Right lung (tissue), 2 donors: ENCODE measurements at regions not wholly inside any gene's neighbourhood (a gene's known extent, or its start where the extent isn't known, plus 50 kb on each side); places are given as distances from the start of the nearest gene placed in this dataset.
"Not testable (repeated sequence)": the region's sequence is repeated elsewhere in the genome, so short reads cannot be mapped to it uniquely, and the experiment has no call there.

Experiments
- DNase-seq, 2 donors: peaks; one replicate each; pipeline ENCODE4 v3.0.0-alpha.2; 2013

DNA sequence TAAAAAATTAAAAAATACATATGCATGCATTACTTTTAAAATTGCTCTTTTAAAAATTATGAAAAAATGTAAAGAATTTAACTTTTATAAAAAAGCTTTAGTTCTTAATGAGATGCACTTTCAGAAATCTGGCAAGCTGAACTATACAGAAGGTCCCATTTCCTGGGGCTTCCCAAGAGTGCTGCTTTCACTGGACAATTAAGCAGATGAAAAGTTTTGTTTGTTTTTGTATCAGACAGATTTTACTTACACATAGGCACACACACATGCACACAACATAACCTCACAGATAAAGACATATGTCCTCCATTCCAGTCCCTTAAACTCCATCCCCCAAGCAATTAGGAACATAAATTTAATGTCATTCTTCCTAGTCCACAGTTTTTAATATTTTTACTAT, 402.3 kb upstream of the ASIC2 start:
- no peak for DNase-seq

DNA sequence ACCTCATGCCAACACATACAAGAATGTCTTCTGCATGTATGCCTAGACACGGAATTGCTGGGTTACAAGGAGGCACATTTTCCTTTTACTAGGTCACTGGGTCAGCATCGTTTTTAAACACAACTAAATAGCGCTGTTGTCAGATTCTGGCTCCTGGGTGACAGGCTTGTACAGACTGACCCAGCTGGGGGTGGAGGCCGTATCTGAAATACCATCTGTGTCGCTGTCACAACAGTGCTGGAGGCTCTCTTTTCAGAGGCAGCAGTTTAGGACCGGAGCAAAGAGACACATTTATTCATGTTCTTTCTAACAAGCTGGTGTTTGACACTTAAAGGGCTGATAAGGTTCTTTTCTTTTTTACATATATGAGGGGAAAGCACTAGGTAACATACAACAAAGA, 403.0 kb upstream of the ASIC2 start:
- DNase-seq: no peak

DNA sequence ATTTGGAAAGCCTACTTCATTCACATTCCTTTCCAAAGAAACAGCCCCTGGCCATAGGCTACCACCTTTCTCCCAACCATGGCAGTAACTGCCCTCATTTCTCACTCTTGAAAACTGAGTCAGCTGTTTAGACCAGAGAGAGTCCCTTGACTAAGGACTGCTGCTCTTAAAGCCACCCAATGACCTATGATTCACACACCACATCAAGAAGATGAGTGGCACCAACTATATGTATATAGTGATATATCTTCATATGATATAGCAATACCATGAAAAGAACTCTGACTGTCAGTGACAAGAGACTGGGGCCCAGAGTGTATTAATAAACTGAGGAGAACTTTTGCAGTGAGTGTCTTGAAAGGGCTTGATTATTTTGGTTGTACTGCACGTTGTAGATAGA, 404.5 kb upstream of the ASIC2 start:
- no peak for DNase-seq

DNA sequence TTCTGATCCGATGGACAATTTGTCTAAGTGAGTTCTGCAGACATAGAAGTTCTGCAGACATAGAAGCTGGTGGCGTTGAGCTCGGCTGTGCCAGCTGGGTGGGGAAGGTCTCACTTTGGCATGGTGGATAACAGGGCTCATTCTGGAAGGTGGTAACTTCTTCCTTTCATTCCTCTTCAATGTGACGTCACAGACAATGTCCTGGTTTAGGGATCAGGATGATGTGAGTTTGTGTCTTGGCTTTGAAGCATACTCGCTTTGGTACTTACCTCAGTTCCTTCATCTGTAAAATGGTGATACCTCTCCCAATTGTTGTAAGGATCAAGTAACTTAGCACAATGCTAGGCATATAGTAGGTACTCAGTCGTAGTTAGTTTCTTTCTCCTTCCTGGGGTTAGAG, 408.8 kb upstream of the ASIC2 start:
- no peak for DNase-seq

DNA sequence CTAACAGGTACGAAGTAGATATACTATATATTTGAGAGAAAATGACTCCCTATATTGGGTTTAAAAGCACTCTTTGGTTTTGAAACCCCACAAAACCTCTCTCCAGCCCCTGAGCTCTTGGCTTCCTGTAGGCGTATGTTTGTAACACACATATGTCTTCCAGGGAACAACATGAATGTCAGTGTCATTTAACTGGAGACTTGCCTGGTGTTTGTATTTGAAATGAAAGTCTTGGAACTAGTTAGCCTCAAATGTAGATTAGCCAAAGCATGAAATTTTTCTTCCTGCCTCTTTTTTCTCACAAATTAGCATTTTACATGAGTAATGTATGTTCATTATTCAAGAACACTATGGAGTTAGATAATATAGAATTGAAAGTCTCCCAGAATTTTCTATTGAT, 411.8 kb upstream of the ASIC2 start:
- no peak for DNase-seq

DNA sequence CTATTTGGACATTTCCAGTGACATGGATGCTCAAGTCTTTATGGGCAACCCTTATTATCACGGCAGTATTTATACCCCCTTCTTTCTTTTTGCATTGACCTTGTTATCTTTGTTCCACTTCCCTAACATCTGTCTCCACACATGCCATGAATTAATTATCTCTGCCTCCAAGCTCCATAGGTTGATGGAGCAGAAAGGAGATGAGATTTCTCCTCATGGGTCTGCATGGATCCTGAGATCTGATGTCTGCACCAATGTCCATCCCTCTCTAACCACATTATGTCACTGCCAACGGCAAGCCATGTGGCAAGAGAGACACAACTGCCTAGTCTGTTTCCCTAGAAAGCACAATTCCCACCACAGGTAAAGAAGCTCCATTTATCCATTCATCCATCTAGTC, 416.8 kb upstream of the ASIC2 start:
- DNase-seq: no peak

DNA sequence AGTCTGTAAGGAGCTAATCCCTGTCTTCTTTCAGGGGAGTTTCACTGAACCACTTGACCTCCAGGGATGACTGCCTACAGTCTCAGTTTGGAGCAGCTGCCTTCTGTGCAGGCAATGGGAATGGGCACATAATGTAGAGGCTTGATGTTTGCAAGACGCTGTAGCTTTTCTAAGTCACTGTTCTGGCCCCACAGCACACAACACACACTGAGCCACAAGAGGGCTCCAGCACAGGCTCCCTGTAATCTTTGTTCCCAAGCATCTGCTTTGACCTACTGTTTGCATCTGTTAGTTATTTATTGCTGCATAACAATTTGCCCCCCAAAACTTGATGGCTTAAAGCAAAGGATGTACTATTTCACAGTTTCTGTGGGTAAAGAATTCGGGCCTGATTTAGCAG, 419.0 kb upstream of the ASIC2 start:
- no peak for DNase-seq

DNA sequence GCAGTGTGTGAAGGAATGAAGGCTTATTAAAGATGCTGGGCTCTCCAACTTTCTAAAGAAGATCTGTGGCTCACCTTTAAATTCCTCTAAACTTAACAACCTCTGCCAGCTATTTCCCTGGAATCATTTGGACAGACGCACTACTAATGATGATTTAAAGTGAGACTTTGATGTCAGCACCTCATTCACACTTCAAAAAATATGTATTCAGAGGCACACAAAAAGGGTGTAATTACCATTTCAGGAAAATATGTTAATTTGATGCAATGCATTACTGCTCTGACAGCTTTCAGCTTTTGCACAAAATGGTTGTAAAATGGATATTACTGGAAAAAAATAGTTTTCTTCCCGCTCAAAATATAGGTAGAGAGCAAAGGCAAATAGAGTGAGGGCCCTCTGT, 423.9 kb upstream of the ASIC2 start:
- DNase-seq: no peak

DNA sequence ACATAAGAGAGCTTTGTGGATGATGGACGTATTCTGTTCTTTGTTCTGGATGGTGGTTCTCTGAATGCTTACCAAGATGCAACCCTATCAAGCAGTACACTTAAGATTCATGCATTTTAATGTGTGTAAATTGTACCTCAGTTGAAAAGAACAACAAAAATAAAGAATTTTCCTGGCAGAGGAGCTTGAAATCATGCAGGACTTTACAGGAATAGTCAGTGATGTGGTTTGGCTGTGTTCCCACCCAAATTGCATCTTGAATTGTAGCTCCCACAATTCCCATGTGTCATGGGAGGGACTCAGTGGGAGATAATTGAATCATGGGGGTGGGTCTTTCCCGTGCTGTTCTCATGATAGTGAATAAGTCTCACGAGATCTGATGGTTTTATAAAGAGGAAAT, 430.6 kb upstream of the ASIC2 start:
- not testable (repeated sequence) for DNase-seq

DNA sequence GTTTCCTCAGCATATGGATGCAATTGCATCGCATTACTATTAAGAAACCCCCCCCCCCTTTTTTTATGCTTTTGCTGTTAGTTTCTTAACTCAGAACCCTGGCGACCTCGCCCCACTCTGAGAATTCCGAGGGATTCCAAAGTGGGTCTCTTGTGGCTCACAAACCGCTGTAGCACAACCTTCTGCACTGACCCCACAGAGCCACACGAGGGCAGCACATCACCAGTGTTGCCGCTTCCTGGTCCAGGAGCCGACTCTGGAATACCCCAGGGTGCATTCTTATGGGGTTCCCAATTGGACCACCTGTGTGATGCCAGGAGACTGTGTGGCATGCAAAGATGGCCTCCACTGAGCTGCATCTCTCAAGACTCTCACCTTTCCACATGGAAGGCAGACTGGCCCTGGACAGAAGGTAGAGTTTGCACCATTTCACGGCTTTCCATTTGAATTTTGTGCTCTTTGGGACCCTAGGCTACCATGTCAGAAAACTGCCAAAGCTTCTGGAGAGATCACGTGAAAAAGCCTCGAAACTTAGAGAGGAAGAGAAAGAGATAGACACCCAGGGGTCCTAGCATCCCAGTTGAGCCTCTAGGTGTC, 432.7 kb upstream of the ASIC2 start:
- DNase-seq: no peak

DNA sequence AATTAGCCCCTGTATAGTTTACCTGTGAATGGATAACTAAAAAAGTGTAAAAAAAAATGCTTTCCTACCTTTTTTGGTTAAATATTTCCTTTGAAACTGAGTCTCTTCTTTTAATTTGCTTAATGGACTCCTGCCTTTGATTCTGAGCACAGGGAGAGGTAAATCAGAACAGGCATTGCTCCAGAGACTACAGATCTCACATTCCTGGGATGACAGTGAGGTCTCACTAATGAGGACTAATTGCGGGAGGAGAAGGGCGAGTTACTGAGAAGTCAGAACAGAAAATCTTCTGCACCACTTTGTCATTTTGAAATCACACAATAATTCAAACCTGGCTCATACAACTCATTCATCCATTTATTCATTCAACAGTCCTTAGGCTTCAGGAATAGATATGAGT, 437.0 kb upstream of the ASIC2 start:
- no peak for DNase-seq

DNA sequence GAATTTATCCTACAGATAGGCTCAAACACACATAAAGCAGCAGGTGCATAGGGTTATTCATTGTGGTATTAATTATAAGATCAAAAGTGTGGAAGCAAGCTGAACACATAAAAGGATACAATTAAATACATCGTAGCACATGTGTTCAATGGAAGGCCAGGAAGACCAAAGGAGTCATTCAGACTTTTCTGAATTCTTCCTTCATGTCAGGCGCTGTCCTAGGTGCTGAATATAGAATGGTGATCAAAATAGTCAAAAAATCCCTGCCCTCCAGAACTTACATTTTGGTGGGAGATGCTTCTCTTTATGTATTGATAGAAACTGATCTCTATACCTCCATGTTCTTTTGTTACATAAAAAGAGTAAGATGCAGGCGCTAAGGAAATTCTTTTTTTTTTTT, 439.0 kb upstream of the ASIC2 start:
- no peak for DNase-seq

DNA sequence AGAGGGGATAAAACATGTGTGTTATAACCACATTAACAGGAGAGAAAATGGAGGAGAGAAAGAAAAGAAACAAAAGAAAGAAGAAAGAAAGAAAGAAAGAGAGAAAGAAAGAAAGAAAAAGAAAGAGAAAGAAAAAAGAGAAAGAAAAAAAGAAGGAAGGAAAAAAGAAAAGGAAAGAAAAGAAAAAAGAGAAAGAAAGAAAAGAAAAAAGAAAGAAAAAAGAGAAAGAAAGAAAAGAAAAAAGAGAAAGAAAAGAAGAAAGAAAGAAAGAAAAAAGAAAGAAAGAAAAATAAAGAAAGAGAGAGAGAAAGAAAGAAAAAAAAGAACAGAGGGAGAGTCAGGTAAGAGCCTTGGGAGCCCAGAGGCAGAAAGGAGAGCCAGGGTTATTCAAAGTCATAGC, 446.6 kb upstream of the ASIC2 start:
- DNase-seq: no peak

DNA sequence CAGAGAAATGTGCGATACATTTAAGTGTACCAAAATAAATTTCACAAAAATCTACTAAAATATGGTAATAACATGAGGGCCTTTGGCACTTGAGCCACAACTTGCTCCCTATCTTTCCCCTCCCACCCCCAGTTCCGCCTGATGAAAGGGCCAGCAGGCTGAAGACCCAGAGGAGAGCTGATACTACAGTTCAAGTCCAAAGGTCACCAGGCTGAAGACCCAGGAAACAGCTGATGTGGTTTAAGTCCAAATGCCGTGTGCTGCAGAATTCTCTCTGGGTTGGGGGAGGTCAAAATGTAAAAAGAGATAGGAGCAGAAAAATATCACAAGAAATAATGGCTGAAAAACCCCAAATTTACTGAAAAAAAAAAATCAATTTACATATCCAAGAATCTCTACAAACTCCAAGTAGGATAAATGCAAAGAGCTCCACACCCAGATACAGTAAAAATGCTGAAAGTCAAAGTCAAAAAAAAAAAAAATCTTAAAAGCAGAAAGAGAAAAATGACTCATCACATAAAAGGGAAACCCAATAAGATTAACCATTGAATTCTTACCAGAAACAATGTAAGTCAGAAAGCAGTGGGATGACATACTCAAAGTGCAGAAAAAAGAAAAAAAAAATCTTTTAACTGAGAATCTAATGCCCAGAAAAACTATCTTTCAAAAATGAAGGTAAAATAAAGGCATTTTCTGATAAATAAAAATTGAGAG, 452.1 kb upstream of the ASIC2 start:
- DNase-seq: no peak

DNA sequence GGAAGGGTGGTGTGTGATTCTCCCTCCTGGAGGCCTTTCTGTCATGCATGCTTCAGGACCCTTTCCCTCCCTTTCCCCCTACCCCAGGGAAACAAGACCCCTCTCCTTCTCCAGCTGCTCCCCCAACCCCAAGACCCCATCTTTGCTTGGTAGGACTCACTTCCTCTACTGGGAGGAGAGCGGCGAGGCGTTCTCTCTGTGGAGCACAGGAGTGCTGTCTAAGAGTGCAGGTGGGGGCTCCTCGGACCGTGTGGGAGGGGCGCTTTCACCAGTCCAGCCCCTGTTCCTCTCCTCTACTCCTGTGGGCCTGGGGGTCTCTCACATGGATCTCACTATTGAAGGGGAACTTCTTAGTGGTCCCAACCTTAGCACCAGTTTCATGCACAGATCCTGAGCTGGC, 456.1 kb upstream of the ASIC2 start:
- DNase-seq: no peak

DNA sequence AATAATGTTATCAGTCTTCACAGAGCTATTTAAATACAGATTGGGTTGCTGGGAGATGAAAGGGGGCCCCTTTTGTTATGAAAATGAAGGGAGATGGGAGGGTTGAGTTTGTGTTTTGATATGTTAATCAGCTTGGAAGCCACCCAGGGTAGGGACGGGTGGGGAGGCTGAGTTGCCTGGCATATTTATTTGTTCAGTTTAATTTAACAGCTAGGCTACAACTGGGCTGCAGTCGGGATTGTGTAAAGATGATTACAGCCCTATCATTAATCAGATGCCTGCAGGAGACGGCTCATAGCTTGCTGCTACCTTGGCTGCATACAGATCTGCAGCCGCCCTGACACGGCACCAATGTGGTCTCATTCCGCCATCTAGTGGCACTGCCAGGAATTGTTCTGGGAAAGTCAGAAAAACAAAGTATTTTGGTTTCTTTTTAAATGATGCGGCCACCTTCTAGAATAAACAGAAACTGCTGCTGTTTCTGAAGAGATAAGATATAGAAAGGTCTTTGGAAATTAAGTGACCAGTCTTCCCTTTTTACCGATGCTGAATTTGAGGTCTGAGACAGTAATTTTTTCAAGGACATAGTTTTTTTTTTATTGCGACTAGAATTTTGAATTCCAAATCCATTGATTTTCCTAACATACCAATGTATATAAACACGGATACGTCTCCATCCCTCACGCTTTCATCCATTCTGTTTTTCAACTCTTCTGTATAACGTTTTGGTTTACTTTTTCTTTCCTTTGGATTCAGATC, 458.0 kb upstream of the ASIC2 start:
- DNase-seq: peak; percentile 56 to 61

DNA sequence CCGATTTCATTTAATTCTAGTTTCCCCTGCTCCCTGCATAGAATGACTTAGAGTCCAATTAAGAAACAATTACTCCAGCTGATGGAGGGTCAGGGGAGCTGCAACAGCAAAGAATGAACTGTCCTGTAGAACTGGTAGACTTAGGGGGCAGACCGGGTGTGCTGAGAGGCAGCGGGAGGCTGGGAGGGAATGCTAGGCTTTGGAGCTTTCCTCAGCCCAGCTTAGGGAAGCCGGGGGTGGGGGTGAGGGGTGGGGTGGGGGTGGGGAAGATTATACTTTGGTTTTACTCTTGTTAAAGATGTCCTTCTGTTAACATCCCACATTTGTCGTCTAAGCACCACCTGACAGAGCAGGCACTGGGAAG, 458.6 kb upstream of the ASIC2 start:
- DNase-seq: no peak

DNA sequence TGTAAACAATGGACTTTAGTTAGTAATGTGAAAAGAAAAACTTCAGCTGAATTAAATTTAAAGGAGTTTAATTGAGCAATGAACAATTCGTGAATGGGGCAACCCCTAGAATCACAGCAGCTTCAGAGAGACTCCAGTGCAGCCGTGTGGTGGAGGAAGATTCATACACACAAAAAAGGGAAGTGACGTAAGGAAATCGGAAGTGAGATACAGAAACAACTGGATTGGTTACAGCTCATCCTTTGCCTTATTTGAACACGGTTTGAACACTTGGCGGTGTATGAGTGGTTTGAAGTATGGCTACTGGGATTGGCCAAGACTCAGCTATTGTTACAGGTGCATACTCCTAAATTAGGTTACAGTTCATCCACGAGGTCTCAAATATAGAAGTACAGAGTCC, 460.4 kb upstream of the ASIC2 start:
- no peak for DNase-seq

DNA sequence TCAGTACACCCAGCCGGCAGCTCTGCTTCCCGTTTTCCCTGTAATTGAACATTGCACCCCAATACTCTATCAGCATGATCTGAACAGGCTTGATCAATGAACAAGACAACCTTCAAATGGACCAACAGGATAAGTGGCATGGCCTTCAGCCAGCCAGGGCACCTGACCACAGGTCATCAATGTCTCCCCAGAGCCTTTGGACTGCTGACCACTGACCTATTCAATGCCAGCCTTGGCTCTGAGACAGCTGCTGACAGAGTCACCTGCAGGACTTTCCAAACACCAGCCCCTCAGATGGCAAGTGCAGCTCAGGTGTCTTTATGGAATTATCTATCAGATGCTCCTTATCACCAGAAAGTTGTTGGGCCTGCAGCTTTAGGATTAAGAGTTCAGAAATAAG, 462.9 kb upstream of the ASIC2 start:
- no peak for DNase-seq

DNA sequence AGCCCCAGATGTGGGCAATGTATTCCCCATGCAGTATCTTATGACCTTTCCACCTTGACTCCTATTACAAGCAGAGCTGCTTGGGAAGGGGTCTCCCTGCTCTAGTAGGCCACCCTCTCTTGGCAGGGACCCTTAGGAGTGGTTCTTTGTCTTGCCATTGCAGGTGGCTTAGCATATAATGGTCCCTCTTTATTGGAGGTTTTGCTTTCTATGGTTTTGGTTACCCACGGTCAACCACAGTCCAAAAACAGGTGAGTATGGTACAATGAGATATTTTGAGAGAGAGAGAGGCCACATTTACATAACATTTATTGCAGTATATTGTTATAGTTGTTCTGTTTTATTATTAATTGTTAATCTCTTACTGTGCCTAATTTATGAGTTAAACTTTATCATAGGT, 472.8 kb upstream of the ASIC2 start:
- no peak for DNase-seq

DNA sequence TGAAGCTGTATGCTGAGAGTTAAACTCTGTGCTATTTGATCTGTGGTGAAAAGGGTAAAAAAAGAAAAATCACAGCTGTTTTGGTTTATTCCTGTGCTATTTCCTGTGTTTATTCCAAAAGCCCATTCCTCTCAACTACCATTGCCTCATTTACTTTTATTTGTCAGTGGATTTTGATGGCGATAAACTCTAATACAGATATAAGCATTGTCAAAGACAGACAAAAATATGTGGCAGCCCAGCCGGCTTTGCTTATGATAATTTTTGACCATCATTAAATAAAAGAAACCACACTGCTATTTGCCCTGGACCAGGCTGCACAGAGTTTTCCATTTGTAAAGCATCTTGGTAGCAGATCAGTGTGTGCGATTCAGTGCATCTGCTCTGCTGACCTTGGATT, 473.6 kb upstream of the ASIC2 start:
- DNase-seq: peak; percentile 15 to 18

DNA sequence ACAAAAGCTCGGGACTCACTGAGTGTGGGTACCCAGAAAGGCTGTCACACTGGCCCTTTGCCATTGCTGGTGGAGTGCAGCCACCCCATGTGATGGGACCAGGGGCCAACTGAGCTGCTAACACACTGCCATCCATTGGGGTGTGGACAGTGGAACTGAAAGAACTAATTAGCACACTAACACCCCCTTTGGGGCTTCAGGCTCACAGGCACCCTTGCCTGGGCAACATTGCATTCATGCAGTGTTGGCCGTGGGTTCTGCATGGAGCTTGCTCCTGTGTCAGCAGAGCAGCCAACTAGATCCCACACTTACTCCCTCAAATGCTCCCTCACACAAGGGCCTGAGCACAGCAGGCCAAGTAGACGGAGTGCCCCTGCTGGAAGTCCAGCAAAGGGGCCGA, 476.0 kb upstream of the ASIC2 start:
- DNase-seq: no peak

DNA sequence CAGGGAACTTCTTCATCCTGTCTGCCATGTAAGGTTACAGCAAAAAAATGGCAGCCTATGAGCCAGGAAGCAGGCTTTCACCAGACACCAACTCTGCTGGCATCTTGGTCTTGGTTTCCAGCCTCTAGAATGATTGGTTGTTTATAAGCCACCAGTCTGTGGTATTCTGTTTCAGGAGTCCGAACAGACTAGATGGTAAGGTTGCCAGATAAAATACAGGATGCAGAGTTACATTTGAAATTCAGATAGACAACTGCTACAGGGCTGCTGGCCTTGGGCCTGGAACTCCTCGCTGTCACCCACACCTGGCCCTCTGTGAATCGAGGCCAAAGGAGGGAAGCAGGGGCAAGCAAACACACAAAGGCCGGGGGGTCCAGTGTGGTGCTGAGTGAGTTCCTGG, 478.8 kb upstream of the CCL2 start:
- no peak for DNase-seq

DNA sequence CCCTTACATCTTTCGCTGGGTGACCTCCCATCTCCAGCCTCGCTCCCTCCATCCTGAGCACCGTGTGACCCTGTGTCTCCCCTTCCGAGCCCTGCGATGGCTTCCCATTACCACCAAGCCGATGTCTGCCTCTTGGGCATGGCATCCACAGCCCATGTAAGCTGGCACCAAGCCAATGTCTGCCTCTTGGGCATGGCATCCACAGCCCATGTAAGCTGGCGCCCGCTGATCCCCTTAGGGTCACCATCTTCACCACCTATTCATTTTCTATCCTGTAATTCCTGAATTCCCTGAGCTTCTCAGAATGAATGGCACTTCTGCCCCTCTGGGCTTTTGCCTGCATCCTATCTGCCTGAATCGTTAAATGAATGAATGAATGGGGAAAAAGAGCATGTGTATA, 478.2 kb upstream of the CCL2 start:
- no peak for DNase-seq
